Liver (tissue), 3 donors: ENCODE measurements at regions not wholly inside any gene's neighbourhood (a gene's known extent, or its start where the extent isn't known, plus 50 kb on each side); places are given as distances from the start of the nearest gene placed in this dataset.

Experiments used
- EGR1 ChIP-seq, 2 donors: IDR thresholded peaks; 2 replicates each; pipeline ENCODE4 v1.6.1; 2016 to 2018; ENCODE audit warnings: antibody characterized with exemption in 2 of 2, low read depth in 2 of 2
- FOXA1 ChIP-seq: IDR thresholded peaks from 2 replicates; pipeline ENCODE4 v1.6.1; 2016; ENCODE audit warnings: antibody characterized with exemption
- GABPA ChIP-seq, 2 donors: IDR thresholded peaks in 1 of 2; conservative IDR thresholded peaks in 1 of 2; 2 replicates each; pipeline ENCODE4 v1.6.1; 2016; ENCODE audit warnings: antibody characterized with exemption in 2 of 2, mild to moderate bottlenecking in 1 of 2, moderate library complexity in 1 of 2
- JUND ChIP-seq, 2 donors: IDR thresholded peaks; 2 replicates each; pipeline ENCODE4 v1.6.1; 2016; ENCODE audit warnings: antibody characterized with exemption in 2 of 2
- RXRA ChIP-seq, 2 donors: IDR thresholded peaks; 2 replicates each; pipeline ENCODE4 v1.6.1; 2017 to 2018; ENCODE audit warnings: antibody characterized with exemption in 2 of 2, mild to moderate bottlenecking in 1 of 2
- SP1 ChIP-seq: IDR thresholded peaks from 2 replicates; pipeline ENCODE4 v1.6.1; 2018; ENCODE audit warnings: antibody characterized with exemption, mild to moderate bottlenecking
- TAF1 ChIP-seq: conservative IDR thresholded peaks from 2 replicates; pipeline ENCODE4 v1.6.1; 2016; ENCODE audit warnings: antibody characterized with exemption, mild to moderate bottlenecking
- YY1 ChIP-seq: IDR thresholded peaks from 2 replicates; pipeline ENCODE4 v1.6.1; 2016; ENCODE audit warnings: antibody characterized with exemption, mild to moderate bottlenecking
- TF ChIP-seq, protein P1 (sequence below): fragments of 150-350 bp; IDR thresholded peaks from 2 replicates; pipeline ENCODE4 v1.5.1; 2017; ENCODE audit warnings: improper control_type of control experiment, low read depth, low read length; ENCODE audit not compliant: missing input control
- TF ChIP-seq, protein P2 (sequence below): IDR thresholded peaks from 2 replicates; pipeline ENCODE4 v1.6.1; 2016; ENCODE audit warnings: antibody characterized with exemption, mild to moderate bottlenecking
- TF ChIP-seq, protein P3 (sequence below): IDR thresholded peaks from 2 replicates; pipeline ENCODE4 v1.6.1; 2016; ENCODE audit warnings: antibody characterized with exemption
- donor health status: healthy.
- donor health status: healthy.

DNA sequence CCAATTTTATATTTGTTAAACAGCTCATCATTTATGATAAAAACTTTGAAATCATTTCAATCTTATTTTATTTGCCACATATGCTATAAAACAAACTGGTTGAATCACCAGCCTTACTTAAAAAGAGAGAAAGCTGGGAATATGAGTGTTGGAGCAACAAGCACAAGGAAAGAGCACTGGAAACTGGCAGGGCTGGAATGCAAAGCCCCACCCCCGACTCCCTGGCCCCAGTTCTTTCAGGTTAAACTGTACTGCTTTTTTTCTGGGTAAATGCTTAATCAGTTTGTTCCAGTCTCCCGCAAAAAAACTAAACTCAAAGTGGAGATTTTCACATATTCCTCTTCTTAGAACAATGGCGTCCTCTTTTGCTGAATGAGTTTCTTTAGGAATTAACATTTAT, 433.8 kb upstream of the NOX3 start:
- TF ChIP-seq YY1 = no peak
- TF ChIP-seq, protein P1, sequence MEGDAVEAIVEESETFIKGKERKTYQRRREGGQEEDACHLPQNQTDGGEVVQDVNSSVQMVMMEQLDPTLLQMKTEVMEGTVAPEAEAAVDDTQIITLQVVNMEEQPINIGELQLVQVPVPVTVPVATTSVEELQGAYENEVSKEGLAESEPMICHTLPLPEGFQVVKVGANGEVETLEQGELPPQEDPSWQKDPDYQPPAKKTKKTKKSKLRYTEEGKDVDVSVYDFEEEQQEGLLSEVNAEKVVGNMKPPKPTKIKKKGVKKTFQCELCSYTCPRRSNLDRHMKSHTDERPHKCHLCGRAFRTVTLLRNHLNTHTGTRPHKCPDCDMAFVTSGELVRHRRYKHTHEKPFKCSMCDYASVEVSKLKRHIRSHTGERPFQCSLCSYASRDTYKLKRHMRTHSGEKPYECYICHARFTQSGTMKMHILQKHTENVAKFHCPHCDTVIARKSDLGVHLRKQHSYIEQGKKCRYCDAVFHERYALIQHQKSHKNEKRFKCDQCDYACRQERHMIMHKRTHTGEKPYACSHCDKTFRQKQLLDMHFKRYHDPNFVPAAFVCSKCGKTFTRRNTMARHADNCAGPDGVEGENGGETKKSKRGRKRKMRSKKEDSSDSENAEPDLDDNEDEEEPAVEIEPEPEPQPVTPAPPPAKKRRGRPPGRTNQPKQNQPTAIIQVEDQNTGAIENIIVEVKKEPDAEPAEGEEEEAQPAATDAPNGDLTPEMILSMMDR = no peak
- TF ChIP-seq EGR1 (IDR thresholded peaks at IDR 0.05; ENCODE audit: low read depth in 2 of 2) = no peak
- TF ChIP-seq JUND (IDR thresholded peaks at IDR 0.05) = no peak
- TF ChIP-seq TAF1 = no peak
- no peak for TF ChIP-seq RXRA (IDR thresholded peaks at IDR 0.05)
- TF ChIP-seq, protein P2, sequence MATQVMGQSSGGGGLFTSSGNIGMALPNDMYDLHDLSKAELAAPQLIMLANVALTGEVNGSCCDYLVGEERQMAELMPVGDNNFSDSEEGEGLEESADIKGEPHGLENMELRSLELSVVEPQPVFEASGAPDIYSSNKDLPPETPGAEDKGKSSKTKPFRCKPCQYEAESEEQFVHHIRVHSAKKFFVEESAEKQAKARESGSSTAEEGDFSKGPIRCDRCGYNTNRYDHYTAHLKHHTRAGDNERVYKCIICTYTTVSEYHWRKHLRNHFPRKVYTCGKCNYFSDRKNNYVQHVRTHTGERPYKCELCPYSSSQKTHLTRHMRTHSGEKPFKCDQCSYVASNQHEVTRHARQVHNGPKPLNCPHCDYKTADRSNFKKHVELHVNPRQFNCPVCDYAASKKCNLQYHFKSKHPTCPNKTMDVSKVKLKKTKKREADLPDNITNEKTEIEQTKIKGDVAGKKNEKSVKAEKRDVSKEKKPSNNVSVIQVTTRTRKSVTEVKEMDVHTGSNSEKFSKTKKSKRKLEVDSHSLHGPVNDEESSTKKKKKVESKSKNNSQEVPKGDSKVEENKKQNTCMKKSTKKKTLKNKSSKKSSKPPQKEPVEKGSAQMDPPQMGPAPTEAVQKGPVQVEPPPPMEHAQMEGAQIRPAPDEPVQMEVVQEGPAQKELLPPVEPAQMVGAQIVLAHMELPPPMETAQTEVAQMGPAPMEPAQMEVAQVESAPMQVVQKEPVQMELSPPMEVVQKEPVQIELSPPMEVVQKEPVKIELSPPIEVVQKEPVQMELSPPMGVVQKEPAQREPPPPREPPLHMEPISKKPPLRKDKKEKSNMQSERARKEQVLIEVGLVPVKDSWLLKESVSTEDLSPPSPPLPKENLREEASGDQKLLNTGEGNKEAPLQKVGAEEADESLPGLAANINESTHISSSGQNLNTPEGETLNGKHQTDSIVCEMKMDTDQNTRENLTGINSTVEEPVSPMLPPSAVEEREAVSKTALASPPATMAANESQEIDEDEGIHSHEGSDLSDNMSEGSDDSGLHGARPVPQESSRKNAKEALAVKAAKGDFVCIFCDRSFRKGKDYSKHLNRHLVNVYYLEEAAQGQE = no peak
- TF ChIP-seq GABPA (IDR thresholded peaks at IDR 0.05 in 1 of 2, conservative IDR thresholded peaks at IDR 0.05 in 1 of 2) = no peak
- TF ChIP-seq, protein P3, sequence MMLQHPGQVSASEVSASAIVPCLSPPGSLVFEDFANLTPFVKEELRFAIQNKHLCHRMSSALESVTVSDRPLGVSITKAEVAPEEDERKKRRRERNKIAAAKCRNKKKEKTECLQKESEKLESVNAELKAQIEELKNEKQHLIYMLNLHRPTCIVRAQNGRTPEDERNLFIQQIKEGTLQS = no peak
- no peak for TF ChIP-seq FOXA1
- TF ChIP-seq SP1 = no peak
